Smooth muscle cell (in vitro differentiated cells): ENCODE measurements at regions not wholly inside any gene's neighbourhood (a gene's known extent, or its start where the extent isn't known, plus 50 kb on each side); places are given as distances from the start of the nearest gene placed in this dataset.

Experiments used
- DNase-seq: peaks from one replicate; lab custom pipeline; 2025; ENCODE audit not compliant: unreplicated experiment; lab: John Stamatoyannopoulos, UW
- H2AFZ ChIP-seq: fragments of 200-600 bp; sonication (generic); 2 replicates; pipeline ENCODE4 v1.6.0; 2016; ENCODE audit warnings: antibody characterized with exemption, low read depth, mild to moderate bottlenecking
- H3F3A ChIP-seq: fragments of 200-600 bp; sonication (generic); 2 replicates; pipeline ENCODE4 v1.6.0; 2017; ENCODE audit warnings: antibody characterized with exemption, low read depth
- H3K27ac ChIP-seq: fragments of 200-600 bp; sonication (generic); 2 replicates; pipeline ENCODE4 v1.5.1; 2016; ENCODE audit warnings: low read depth, mild to moderate bottlenecking
- H3K27me3 ChIP-seq: fragments of 200-600 bp; sonication (generic); 2 replicates; pipeline ENCODE4 v1.6.1; 2016; ENCODE audit warnings: low read depth, mild to moderate bottlenecking
- H3K36me3 ChIP-seq: fragments of 200-600 bp; sonication (generic); 2 replicates; pipeline ENCODE4 v1.5.1; 2016; ENCODE audit warnings: low read depth
- H3K4me1 ChIP-seq: fragments of 200-600 bp; sonication (generic); 2 replicates; pipeline ENCODE4 v1.5.1; 2016; ENCODE audit warnings: low read depth
- H3K4me2 ChIP-seq: fragments of 200-600 bp; sonication (generic); 2 replicates; pipeline ENCODE4 v1.6.0; 2016; ENCODE audit warnings: mild to moderate bottlenecking
- H3K4me3 ChIP-seq: fragments of 200-600 bp; sonication (generic); 2 replicates; pipeline ENCODE4 v1.5.1; 2016; ENCODE audit warnings: mild to moderate bottlenecking
- H3K79me2 ChIP-seq: fragments of 200-600 bp; sonication (generic); 2 replicates; pipeline ENCODE4 v1.6.0; 2016; ENCODE audit warnings: low read depth, mild to moderate bottlenecking
- H3K9ac ChIP-seq: fragments of 200-600 bp; sonication (generic); 2 replicates; pipeline ENCODE4 v1.6.0; 2016; ENCODE audit warnings: low read depth
- H3K9me3 ChIP-seq: fragments of 200-600 bp; sonication (generic); replicated peaks from 2 replicates; pipeline ENCODE4 v1.5.1; 2016; ENCODE audit warnings: low read depth
- H4K20me1 ChIP-seq: fragments of 200-600 bp; sonication (generic); 2 replicates; pipeline ENCODE4 v1.6.0; 2016; ENCODE audit warnings: low read depth
- WGBS: methylation state at CpG from one replicate; pipeline ENCODE4 v1.1.7; 2016; ENCODE audit warnings: low lambda C conversion rate; 5-methylcytosine and 5-hydroxymethylcytosine counted together
- TF ChIP-seq, protein P1 (sequence below): fragments of 200-600 bp; sonication (generic); IDR thresholded peaks from 2 replicates; pipeline ENCODE4 v1.5.1; 2017; ENCODE audit warnings: borderline replicate concordance, mild to moderate bottlenecking, antibody characterized with exemption; ENCODE audit not compliant: insufficient read depth, poor library complexity, severe bottlenecking

DNA sequence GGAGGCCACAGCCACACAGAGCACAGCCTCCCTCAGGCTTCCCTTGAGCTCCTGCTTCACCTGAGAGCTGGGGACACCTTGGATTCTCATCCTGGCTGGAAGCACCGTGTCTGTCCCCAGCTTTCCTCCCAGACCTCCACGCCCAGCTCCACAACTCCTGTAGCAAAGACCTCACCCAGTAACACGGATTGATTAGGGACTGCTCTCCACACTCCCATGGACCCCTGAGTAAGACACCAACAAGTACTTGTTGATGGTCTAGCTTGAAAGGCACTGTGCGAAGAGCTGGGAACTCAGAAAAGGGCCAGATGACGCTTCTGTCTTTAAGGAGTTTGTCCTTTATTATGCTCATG lies 109.6 kb downstream of the DLL1 start:
- no peaks in the 10 kb centered on the region for H4K20me1 ChIP-seq
- no peaks in the 10 kb centered on the region for H3K9me3 ChIP-seq
- no peak overlapping the region for H3K4me2 ChIP-seq
- no peak overlapping the region for H3K9ac ChIP-seq
- H2AFZ ChIP-seq = no peak overlapping the region
- no peak overlapping the region for H3K4me3 ChIP-seq
- no peaks in the 10 kb centered on the region for H3K4me1 ChIP-seq
- H3K27me3 ChIP-seq = peaks cover 9% of the 10 kb centered on the region
- no peaks in the 10 kb centered on the region for H3K79me2 ChIP-seq
- H3K27ac ChIP-seq = no peak overlapping the region
- H3F3A ChIP-seq = no peaks in the 10 kb centered on the region
- DNase-seq = no peak
- H3K36me3 ChIP-seq = no peaks in the 10 kb centered on the region
- TF ChIP-seq, protein P1, sequence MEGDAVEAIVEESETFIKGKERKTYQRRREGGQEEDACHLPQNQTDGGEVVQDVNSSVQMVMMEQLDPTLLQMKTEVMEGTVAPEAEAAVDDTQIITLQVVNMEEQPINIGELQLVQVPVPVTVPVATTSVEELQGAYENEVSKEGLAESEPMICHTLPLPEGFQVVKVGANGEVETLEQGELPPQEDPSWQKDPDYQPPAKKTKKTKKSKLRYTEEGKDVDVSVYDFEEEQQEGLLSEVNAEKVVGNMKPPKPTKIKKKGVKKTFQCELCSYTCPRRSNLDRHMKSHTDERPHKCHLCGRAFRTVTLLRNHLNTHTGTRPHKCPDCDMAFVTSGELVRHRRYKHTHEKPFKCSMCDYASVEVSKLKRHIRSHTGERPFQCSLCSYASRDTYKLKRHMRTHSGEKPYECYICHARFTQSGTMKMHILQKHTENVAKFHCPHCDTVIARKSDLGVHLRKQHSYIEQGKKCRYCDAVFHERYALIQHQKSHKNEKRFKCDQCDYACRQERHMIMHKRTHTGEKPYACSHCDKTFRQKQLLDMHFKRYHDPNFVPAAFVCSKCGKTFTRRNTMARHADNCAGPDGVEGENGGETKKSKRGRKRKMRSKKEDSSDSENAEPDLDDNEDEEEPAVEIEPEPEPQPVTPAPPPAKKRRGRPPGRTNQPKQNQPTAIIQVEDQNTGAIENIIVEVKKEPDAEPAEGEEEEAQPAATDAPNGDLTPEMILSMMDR = no peak
- 91% methylated on average over 5 of the region's 5 CpGs for WGBS

GRCh38 chr6:170180671-170181337 lies 110.1 kb downstream of the DLL1 start:
- 91% methylated on average over 23 of the region's 23 CpGs for WGBS
- DNase-seq = no peak

DNA sequence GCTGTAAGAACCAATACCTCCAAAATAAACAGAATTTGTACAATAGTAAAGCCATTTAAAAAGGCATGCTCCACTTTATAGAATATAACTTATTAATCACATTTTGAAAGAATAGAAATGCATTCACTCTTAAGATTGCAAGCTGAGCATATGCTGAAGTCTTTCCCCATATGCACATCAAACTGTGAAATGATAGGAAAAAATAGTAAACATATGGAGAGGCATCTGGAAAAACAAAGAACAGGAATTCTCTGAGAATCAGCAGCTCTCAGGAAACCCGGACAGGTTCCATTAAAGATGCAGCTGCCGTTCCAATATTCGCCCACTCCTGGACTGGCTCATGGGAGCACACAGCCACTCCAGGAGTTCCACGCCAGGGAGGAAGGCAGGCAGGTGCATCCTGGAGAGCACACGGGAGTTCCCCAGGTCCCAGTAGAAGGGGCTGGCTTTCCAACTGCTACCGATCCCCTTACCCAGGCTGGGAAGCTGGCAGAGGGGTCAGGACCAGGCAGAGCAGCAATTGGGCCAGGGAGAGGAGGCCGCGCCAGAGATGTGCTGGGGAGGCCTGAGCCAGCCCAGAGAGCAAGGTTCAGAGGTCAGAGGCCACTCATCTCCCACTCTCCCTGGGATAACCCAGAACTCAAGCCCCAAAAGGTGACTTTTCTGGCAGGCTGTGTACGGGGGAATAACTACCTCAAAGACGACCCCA lies 111.1 kb downstream of the DLL1 start:
- TF ChIP-seq, protein P1 = no peak
- Histone ChIP-seq H2AFZ (no peak overlapping the region), H3K4me1 (no peaks in the 10 kb centered on the region), H3K9ac (no peak overlapping the region), H3K27ac (no peak overlapping the region), H3K36me3 (no peaks in the 10 kb centered on the region), H3K9me3 (no peaks in the 10 kb centered on the region), H3K79me2 (no peaks in the 10 kb centered on the region), H3K4me2 (no peak overlapping the region), H3K27me3 (peaks cover 9% of the 10 kb centered on the region), H3K4me3 (no peak overlapping the region), H3F3A (no peaks in the 10 kb centered on the region), H4K20me1 (no peaks in the 10 kb centered on the region)
- DNase-seq = no peak
- WGBS = 94% methylated on average over 10 of the region's 10 CpGs

More at GRCh38 chr6:170180671-170181337, 110.1 kb downstream of the DLL1 start:
- H2AFZ ChIP-seq = no peak overlapping the region
- peaks cover 9% of the 10 kb centered on the region for H3K27me3 ChIP-seq
- H3K4me3 ChIP-seq = no peak overlapping the region
- H3K27ac ChIP-seq = no peak overlapping the region
- H3K9me3 ChIP-seq = no peaks in the 10 kb centered on the region
- no peaks in the 10 kb centered on the region for H3K36me3 ChIP-seq
- no peak overlapping the region for H3K9ac ChIP-seq
- H4K20me1 ChIP-seq = no peaks in the 10 kb centered on the region
- H3K4me1 ChIP-seq = no peaks in the 10 kb centered on the region
- H3F3A ChIP-seq = no peaks in the 10 kb centered on the region
- H3K79me2 ChIP-seq = no peaks in the 10 kb centered on the region
- TF ChIP-seq, protein P1 = no peak
- H3K4me2 ChIP-seq = no peak overlapping the region
